Gastroesophageal sphincter (tissue), 3 donors: ENCODE measurements at regions not wholly inside any gene's neighbourhood (a gene's known extent, or its start where the extent isn't known, plus 50 kb on each side); places are given as distances from the start of the nearest gene placed in this dataset.

Source experiments
- CTCF ChIP-seq, 4 experiments: fragments of 200-600 bp in 2 of 4; fragments of 450-650 bp in 2 of 4; sonication (generic) in 1 of 4; IDR thresholded peaks; one replicate each; pipeline ENCODE4 v1.5.1; 2017 to 2019; ENCODE audit warnings: antibody characterized with exemption in 4 of 4, mild to moderate bottlenecking in 2 of 4, moderate library complexity in 2 of 4
- EP300 ChIP-seq: sonication (generic); formaldehyde crosslinking; IDR thresholded peaks from one replicate; pipeline ENCODE4 v1.6.1; 2017; ENCODE audit warnings: antibody characterized with exemption, mild to moderate bottlenecking
- POLR2A ChIP-seq, 2 donors: fragments of 450-650 bp; IDR thresholded peaks; one replicate each; pipeline ENCODE4 v1.6.1; 2017; ENCODE audit warnings: antibody characterized with exemption in 2 of 2, mild to moderate bottlenecking in 2 of 2, moderate library complexity in 1 of 2
- POLR2AphosphoS5 ChIP-seq: sonication (generic); formaldehyde crosslinking; IDR thresholded peaks from one replicate; pipeline ENCODE4 v1.6.1; 2017; ENCODE audit warnings: antibody characterized with exemption

GRCh38 chr15:47517737-47518136 lies 199.6 kb upstream of the SEMA6D start:
- TF ChIP-seq CTCF (IDR thresholded peaks at IDR 0.05) (no peak), POLR2AphosphoS5 (no peak), EP300 (no peak), POLR2A (IDR thresholded peaks at IDR 0.05) (no peak)
